22Rv1 (cell line): ENCODE measurements at regions not wholly inside any gene's neighbourhood (a gene's known extent, or its start where the extent isn't known, plus 50 kb on each side); places are given as distances from the start of the nearest gene placed in this dataset.

ENCODE experiments used
- CTCF ChIP-seq: fragments of 450-650 bp; IDR thresholded peaks from 2 replicates; pipeline ENCODE4 v1.5.1; 2017; ENCODE audit warnings: mild to moderate bottlenecking
- ZFX ChIP-seq: fragments of 450-650 bp; IDR thresholded peaks from 2 replicates; pipeline ENCODE4 v1.6.1; 2017; ENCODE audit warnings: antibody characterized with exemption, borderline replicate concordance

GRCh38 chr2:225748609-225749008, 349.1 kb downstream of the NYAP2 start:
- TF ChIP-seq CTCF (no peak), ZFX (no peak)
